HFF-Myc (cell line): ENCODE measurements at regions not wholly inside any gene's neighbourhood (a gene's known extent, or its start where the extent isn't known, plus 50 kb on each side); places are given as distances from the start of the nearest gene placed in this dataset.

Experiments used
- DNase-seq: peaks from one replicate; pipeline ENCODE4 v3.0.0-alpha.2; 2011; ENCODE audit warnings: low read depth; ENCODE audit errors: extremely low read depth
- H3K4me3 ChIP-seq: replicated peaks from 2 replicates; pipeline ENCODE4 v1.5.1; 2011; ENCODE audit warnings: low read depth, mild to moderate bottlenecking, control low read depth, low read length
- TF ChIP-seq, protein P1 (sequence below): IDR thresholded peaks from 2 replicates; pipeline ENCODE4 v1.5.1; 2012; ENCODE audit warnings: mild to moderate bottlenecking, low read depth, low read length, control low read depth; ENCODE audit errors: missing control alignments

DNA sequence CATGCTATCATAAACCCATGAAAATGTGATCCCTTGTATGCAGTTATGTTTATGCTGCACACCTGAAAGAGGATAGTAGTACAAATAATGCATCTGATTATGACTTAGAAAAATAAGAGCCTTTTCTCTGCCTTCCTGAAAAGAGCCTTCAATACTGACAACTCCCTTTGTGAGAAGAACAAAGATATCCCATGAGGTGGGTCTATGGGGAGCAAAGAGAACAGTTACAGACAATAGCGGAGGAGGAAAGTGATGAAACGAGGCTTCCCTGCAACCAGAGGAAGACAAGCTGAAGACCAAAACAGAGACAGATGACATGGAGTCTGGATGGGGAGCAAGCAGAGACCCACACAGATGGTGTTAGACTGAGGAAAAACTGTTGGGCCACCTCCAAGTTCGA, 598.3 kb upstream of the PLXNA2 start:
- H3K4me3 ChIP-seq, result no peak overlapping the region
- TF ChIP-seq, protein P1, sequence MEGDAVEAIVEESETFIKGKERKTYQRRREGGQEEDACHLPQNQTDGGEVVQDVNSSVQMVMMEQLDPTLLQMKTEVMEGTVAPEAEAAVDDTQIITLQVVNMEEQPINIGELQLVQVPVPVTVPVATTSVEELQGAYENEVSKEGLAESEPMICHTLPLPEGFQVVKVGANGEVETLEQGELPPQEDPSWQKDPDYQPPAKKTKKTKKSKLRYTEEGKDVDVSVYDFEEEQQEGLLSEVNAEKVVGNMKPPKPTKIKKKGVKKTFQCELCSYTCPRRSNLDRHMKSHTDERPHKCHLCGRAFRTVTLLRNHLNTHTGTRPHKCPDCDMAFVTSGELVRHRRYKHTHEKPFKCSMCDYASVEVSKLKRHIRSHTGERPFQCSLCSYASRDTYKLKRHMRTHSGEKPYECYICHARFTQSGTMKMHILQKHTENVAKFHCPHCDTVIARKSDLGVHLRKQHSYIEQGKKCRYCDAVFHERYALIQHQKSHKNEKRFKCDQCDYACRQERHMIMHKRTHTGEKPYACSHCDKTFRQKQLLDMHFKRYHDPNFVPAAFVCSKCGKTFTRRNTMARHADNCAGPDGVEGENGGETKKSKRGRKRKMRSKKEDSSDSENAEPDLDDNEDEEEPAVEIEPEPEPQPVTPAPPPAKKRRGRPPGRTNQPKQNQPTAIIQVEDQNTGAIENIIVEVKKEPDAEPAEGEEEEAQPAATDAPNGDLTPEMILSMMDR, result no peak
- DNase-seq, result no peak

DNA sequence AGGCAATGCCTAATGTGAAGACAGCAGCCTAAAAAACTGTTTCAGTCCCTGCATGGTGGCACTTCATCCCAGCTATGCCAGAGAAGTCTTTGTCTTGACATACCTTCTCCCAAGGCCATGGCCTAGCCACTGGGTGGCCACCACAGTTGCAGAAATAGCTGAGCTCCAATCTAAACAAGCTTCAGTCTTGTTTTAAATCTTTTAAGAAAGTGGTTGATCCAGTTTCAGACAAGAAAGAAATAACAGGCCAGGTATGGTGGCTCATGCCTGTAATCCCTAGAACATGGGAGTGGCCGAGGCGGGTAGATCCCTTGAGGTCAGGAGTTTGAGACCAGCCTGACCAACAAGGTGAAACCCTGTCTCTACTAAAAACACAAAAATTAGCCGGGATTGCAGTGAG, 600.0 kb upstream of the PLXNA2 start:
- no peak for DNase-seq
- no peak overlapping the region for H3K4me3 ChIP-seq
- TF ChIP-seq, protein P1, result no peak

DNA sequence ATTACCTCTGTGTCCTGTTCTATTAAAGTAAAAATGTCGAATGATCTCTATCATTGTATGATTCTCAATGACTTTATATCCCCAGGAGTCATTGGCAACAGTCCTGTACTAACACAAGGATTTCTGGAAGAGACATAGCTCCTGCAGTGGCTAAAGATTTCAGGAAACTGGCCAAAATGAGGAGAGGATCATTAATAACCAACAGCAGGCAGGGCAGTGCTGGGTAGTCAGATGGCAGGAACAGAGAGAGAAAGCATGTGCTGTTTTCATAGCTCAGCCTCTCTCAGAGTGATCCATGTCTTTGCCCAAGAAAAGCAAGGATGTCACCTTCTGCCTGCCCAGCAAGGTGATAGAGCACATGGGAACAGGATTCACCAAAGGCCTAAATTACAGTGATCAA, 604.7 kb upstream of the PLXNA2 start:
- TF ChIP-seq, protein P1, result no peak
- H3K4me3 ChIP-seq, result no peak overlapping the region
- DNase-seq, result no peak

- no peak overlapping the region for H3K4me3 ChIP-seq
- DNase-seq, result no peak
- TF ChIP-seq, protein P1, result no peak
These were observed 606.3 kb upstream of the PLXNA2 start for GRCh38 chr1:208850442-208850841.

- TF ChIP-seq, protein P1, result no peak
- H3K4me3 ChIP-seq, result no peak overlapping the region
- DNase-seq, result no peak
These were observed 607.2 kb upstream of the PLXNA2 start for GRCh38 chr1:208851366-208851765.

DNA sequence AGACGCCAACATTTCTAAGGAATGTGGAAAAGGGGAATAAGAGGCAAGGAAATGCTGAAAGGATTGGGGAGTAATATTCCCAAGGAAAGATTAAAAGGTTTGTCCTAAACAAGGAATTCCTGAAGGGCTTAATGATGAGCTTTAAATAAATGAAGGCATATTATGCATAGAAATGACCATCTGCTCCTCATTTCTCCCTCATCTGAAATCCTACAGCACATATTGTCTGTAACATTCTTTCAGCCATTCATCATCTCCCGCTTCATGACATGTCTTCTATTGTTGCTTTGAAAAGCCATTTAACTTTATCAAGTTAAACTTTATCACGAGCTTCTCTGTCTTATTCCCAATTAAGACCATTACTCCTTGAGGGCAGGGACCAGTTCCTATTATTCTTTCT, 608.7 kb upstream of the PLXNA2 start:
- TF ChIP-seq, protein P1, result no peak
- no peak overlapping the region for H3K4me3 ChIP-seq
- DNase-seq, result no peak

DNA sequence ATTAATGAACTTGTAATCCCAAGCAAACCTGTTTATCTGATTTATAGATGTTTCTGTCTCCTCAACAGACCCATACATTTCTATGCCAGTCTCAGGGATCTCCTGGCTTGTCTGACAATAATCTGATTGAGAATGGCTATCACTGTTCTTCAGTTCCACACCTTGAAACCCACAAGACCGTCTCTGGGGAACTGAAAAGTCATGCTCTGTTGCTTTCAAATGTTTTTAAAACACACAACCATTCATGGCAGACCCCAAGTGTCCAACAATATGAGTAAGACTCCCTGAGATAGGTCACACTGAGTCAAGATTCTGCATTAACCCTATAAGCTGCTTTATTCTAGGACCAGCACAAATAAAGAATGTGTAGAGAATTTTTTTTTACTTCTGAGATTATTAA, 611.2 kb upstream of the PLXNA2 start:
- H3K4me3 ChIP-seq, result no peak overlapping the region
- no peak for DNase-seq
- TF ChIP-seq, protein P1, result no peak
